ENCODE measurements at regions not wholly inside any gene's neighbourhood (a gene's known extent, or its start where the extent isn't known, plus 50 kb on each side); places are given as distances from the start of the nearest gene placed in this dataset.
"Not testable (repeated sequence)": the region's sequence is repeated elsewhere in the genome, so short reads cannot be mapped to it uniquely, and the experiment has no call there.

DNA sequence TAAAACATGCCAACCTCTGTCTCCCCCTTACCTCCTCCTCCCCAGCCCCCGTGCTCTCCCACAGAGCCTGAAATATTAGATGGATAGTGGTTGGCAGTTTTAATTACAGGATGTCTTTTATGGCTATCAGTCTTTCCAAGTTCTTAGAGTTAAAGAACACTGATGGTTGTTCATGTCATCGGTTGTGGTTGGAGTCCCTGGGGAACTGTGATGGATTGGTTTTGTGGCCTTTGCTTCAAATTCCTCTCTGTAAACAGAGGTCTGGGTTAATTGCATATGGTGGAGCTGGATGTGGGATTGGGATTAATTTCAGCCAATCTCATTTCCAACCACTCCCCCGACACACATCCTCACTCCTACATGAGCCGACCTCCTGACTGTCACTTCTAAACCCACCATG, 164.5 kb upstream of the PROK2 start:
- Histone ChIP-seq H3K4me3 (ENCODE audit: low read length) (no peak overlapping the region), H3K4me2 (ENCODE audit: low read length) (no peak overlapping the region), H3K36me3 (ENCODE audit: insufficient read depth, low read length) (no peaks in the 10 kb centered on the region), H3K9me3 (replicated peaks; ENCODE audit: low read length) (no peaks in the 10 kb centered on the region), H3K9ac (ENCODE audit: low read depth, low read length) (no peak overlapping the region), H3K4me1 (ENCODE audit: control insufficient read depth, insufficient read depth, low read length) (no peaks in the 10 kb centered on the region), H3K27me3 (ENCODE audit: control insufficient read depth, insufficient read depth, low read length) (peaks cover 49% of the 10 kb centered on the region)

DNA sequence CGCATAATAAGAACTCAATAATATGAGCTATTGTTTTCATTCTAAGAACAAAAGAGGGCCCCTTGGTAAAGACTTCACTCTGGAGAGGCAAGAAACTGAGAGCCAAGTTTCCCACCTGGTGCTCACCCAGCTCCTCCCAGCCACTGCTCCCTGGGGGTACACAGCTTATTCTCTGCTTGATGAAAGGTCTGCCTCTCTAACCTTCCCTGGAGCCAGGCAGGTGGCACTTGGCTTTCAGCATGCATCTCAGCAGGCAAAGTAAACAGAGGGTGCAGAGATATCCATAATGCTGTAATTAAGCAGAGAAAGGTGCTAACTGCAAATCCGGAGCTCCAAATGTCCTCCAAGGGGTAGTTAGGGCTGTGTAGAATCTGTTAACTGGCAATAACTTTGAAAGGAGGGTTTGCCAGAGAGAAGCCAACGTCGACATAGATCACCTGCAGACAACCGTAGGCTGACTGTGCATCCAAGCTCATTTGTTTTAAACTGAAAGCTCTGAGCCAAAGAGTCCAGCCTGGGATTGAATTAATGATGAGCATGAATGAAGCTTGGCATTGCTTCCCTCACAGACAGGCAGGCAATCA, 159.6 kb upstream of the PROK2 start:
- Histone ChIP-seq H3K36me3 (ENCODE audit: insufficient read depth, low read length) (no peaks in the 10 kb centered on the region), H3K4me3 (ENCODE audit: low read length) (no peak overlapping the region), H3K9me3 (replicated peaks; ENCODE audit: low read length) (no peaks in the 10 kb centered on the region), H3K4me2 (ENCODE audit: low read length) (no peak overlapping the region), H3K9ac (ENCODE audit: low read depth, low read length) (no peak overlapping the region), H3K4me1 (ENCODE audit: control insufficient read depth, insufficient read depth, low read length) (no peaks in the 10 kb centered on the region), H3K27me3 (ENCODE audit: control insufficient read depth, insufficient read depth, low read length) (peaks cover 65% of the 10 kb centered on the region)

GRCh38 chr3:71942432-71943187, 157.7 kb upstream of the PROK2 start:
- Histone ChIP-seq H3K9me3 (replicated peaks; ENCODE audit: low read length) (no peaks in the 10 kb centered on the region), H3K36me3 (ENCODE audit: insufficient read depth, low read length) (no peaks in the 10 kb centered on the region), H3K27me3 (ENCODE audit: control insufficient read depth, insufficient read depth, low read length) (peaks cover 62% of the 10 kb centered on the region), H3K4me1 (ENCODE audit: control insufficient read depth, insufficient read depth, low read length) (no peaks in the 10 kb centered on the region), H3K4me3 (ENCODE audit: low read length) (no peak overlapping the region), H3K4me2 (ENCODE audit: low read length) (no peak overlapping the region), H3K9ac (ENCODE audit: low read depth, low read length) (no peak overlapping the region)

GRCh38 chr3:71940486-71940885, 155.5 kb upstream of the PROK2 start:
- Histone ChIP-seq H3K27me3 (ENCODE audit: control insufficient read depth, insufficient read depth, low read length) (peaks cover 61% of the 10 kb centered on the region), H3K4me2 (ENCODE audit: low read length) (no peak overlapping the region), H3K36me3 (ENCODE audit: insufficient read depth, low read length) (no peaks in the 10 kb centered on the region), H3K4me1 (ENCODE audit: control insufficient read depth, insufficient read depth, low read length) (no peaks in the 10 kb centered on the region), H3K9me3 (replicated peaks; ENCODE audit: low read length) (no peaks in the 10 kb centered on the region), H3K4me3 (ENCODE audit: low read length) (no peak overlapping the region), H3K9ac (ENCODE audit: low read depth, low read length) (no peak overlapping the region)

GRCh38 chr3:71938081-71938480, 153.1 kb upstream of the PROK2 start:
- not testable (repeated sequence) for H3K4me3 ChIP-seq (ENCODE audit: low read length); H3K4me2 ChIP-seq (ENCODE audit: low read length); H3K9ac ChIP-seq (ENCODE audit: low read depth, low read length); H3K36me3 ChIP-seq (ENCODE audit: insufficient read depth, low read length); H3K4me1 ChIP-seq (ENCODE audit: control insufficient read depth, insufficient read depth, low read length); H3K9me3 ChIP-seq (replicated peaks; ENCODE audit: low read length)
- H3K27me3 ChIP-seq (ENCODE audit: control insufficient read depth, insufficient read depth, low read length): peaks cover 74% of the 10 kb centered on the region

DNA sequence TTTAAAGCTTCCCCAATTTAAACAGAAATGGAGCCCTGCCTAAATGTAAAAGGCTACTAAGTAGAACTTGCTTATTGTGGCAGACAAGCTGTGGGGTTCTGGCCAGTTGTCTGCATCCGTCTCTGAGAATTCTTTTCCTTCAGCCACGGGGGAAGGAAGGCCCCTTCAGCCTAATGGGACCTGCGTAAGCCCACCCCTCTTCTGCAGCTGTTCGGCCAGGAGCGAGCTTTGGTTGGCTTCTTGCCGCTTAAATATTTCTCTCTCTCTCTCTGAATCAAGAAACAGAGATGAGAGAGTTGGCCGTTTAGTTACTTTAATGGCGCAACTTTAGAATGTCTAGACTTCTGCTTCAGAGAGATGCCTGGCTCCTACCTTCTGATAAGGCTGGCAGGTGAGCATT, 151.7 kb upstream of the PROK2 start:
- no peak overlapping the region for H3K9ac ChIP-seq (ENCODE audit: low read depth, low read length)
- no peak overlapping the region for H3K4me2 ChIP-seq (ENCODE audit: low read length)
- no peaks in the 10 kb centered on the region for H3K9me3 ChIP-seq (replicated peaks; ENCODE audit: low read length)
- H3K4me1 ChIP-seq (ENCODE audit: control insufficient read depth, insufficient read depth, low read length): no peaks in the 10 kb centered on the region
- H3K27me3 ChIP-seq (ENCODE audit: control insufficient read depth, insufficient read depth, low read length): peaks cover 79% of the 10 kb centered on the region
- no peaks in the 10 kb centered on the region for H3K36me3 ChIP-seq (ENCODE audit: insufficient read depth, low read length)
- no peak overlapping the region for H3K4me3 ChIP-seq (ENCODE audit: low read length)

GRCh38 chr3:71934520-71935270, 149.7 kb upstream of the PROK2 start:
- Histone ChIP-seq H3K4me3 (ENCODE audit: low read length) (no peak overlapping the region), H3K4me2 (ENCODE audit: low read length) (no peak overlapping the region), H3K36me3 (ENCODE audit: insufficient read depth, low read length) (no peaks in the 10 kb centered on the region), H3K27me3 (ENCODE audit: control insufficient read depth, insufficient read depth, low read length) (peaks cover 68% of the 10 kb centered on the region), H3K4me1 (ENCODE audit: control insufficient read depth, insufficient read depth, low read length) (peaks cover 5% of the 10 kb centered on the region), H3K9me3 (replicated peaks; ENCODE audit: low read length) (no peaks in the 10 kb centered on the region), H3K9ac (ENCODE audit: low read depth, low read length) (no peak overlapping the region)

- peaks cover 56% of the 10 kb centered on the region for H3K27me3 ChIP-seq (ENCODE audit: control insufficient read depth, insufficient read depth, low read length)
- no peak overlapping the region for H3K4me3 ChIP-seq (ENCODE audit: low read length)
- H3K4me2 ChIP-seq (ENCODE audit: low read length): no peak overlapping the region
- H3K4me1 ChIP-seq (ENCODE audit: control insufficient read depth, insufficient read depth, low read length): peaks cover 5% of the 10 kb centered on the region
- no peaks in the 10 kb centered on the region for H3K36me3 ChIP-seq (ENCODE audit: insufficient read depth, low read length)
- H3K9me3 ChIP-seq (replicated peaks; ENCODE audit: low read length): no peaks in the 10 kb centered on the region
- no peak overlapping the region for H3K9ac ChIP-seq (ENCODE audit: low read depth, low read length)
Measured at GRCh38 chr3:71931922-71932321, 147.0 kb upstream of the PROK2 start.

DNA sequence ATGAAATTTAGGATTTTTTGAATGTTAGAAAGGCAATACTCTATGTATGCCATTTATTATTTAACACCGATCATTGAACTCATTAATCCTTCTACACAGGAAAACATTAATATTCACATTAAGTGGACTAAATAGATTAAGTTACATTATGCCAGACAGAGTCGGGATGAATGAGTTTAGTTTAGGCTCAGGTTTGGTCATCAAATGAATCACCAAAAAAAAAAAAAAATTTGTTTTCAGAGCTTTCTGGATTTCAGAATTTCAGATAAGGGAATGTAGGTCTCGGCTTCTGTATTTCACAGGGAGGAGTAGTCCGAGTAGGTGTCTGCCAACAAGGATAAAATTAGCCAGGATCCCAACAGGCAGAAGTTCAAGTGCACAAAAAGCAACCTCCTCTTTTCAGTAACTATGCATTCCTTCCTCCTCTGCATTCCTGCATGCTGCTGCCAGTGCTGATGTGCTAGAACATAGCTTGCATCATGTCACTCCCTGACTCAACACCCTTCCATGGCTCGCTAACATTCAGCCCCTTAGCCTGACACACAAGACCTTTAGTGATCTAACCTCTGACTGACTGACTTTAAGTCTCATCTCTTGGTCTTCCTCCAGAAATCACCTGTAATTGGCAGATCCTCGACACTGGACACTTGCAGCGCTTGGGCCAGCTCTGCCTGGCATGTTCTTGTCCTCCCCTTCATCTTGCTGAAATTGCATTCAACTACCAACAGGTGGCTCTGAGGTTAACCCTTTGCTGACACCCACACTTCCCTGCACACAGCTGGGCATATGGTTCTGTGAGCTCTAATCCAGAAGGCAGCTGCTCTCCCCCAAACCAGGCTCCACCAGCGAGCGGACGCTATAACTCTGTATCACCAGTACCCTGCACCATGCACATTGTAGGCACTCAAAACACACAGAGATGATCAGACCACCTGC, 145.4 kb upstream of the PROK2 start:
- H3K36me3 ChIP-seq (ENCODE audit: insufficient read depth, low read length): no peaks in the 10 kb centered on the region
- no peak overlapping the region for H3K4me3 ChIP-seq (ENCODE audit: low read length)
- no peak overlapping the region for H3K9ac ChIP-seq (ENCODE audit: low read depth, low read length)
- peaks cover 52% of the 10 kb centered on the region for H3K27me3 ChIP-seq (ENCODE audit: control insufficient read depth, insufficient read depth, low read length)
- peaks cover 5% of the 10 kb centered on the region for H3K4me1 ChIP-seq (ENCODE audit: control insufficient read depth, insufficient read depth, low read length)
- H3K9me3 ChIP-seq (replicated peaks; ENCODE audit: low read length): no peaks in the 10 kb centered on the region
- H3K4me2 ChIP-seq (ENCODE audit: low read length): no peak overlapping the region

DNA sequence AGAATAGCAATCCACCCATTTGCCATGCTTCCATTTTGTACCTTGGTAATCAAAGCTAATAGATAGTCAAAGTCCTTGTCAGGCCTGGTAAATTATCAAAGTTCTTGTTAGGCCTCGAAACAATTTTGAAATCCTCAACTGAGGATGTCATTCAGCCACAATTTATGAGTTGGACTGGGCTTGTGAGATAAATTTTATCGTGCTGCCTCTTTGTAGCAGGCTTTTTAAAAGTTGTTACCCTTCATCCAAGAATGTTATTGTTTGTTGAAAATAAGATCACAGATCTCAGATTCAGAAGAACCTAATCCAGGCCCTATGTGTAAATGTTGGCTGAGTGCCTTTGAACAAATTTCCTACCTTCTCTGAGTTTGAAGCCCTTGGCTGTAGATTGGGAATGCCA, 143.3 kb upstream of the PROK2 start:
- Histone ChIP-seq H3K9me3 (replicated peaks; ENCODE audit: low read length) (no peaks in the 10 kb centered on the region), H3K36me3 (ENCODE audit: insufficient read depth, low read length) (no peaks in the 10 kb centered on the region), H3K27me3 (ENCODE audit: control insufficient read depth, insufficient read depth, low read length) (peaks cover 46% of the 10 kb centered on the region), H3K4me2 (ENCODE audit: low read length) (no peak overlapping the region), H3K9ac (ENCODE audit: low read depth, low read length) (no peak overlapping the region), H3K4me1 (ENCODE audit: control insufficient read depth, insufficient read depth, low read length) (peaks cover 5% of the 10 kb centered on the region), H3K4me3 (ENCODE audit: low read length) (no peak overlapping the region)

DNA sequence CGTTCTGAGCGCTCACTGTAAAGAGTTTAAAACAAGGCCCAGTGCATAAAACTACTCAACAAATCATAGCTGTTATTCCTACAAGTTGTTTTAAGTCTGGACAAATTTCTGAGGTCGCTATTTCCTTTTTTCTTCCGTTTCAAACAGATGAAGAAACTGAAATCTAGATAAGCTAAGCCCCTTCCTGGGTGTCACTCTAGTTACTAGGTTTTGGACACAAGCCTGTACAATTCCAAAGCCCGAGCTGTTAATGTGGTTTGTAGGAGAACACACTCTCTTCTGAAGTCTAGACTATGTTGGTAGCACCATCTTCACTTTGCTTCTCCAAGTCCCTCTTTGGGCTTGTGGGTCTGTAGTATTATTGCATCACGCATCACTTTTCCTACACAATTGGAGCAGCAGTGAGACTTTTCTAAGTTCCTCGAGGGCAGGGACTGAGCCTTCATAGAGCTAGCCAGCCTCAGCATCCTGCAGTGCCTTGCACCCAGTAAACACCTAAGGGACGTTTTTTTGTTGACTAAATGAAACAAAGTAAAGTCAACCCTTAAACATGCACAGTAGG, 142.6 kb upstream of the PROK2 start:
- H3K9me3 ChIP-seq (replicated peaks; ENCODE audit: low read length): no peaks in the 10 kb centered on the region
- no peak overlapping the region for H3K4me2 ChIP-seq (ENCODE audit: low read length)
- no peak overlapping the region for H3K9ac ChIP-seq (ENCODE audit: low read depth, low read length)
- peaks cover 46% of the 10 kb centered on the region for H3K27me3 ChIP-seq (ENCODE audit: control insufficient read depth, insufficient read depth, low read length)
- H3K4me1 ChIP-seq (ENCODE audit: control insufficient read depth, insufficient read depth, low read length): peaks cover 5% of the 10 kb centered on the region
- H3K4me3 ChIP-seq (ENCODE audit: low read length): no peak overlapping the region
- no peaks in the 10 kb centered on the region for H3K36me3 ChIP-seq (ENCODE audit: insufficient read depth, low read length)
